ENCODE measurements at regions not wholly inside any gene's neighbourhood (a gene's known extent, or its start where the extent isn't known, plus 50 kb on each side); places are given as distances from the start of the nearest gene placed in this dataset.

DNA sequence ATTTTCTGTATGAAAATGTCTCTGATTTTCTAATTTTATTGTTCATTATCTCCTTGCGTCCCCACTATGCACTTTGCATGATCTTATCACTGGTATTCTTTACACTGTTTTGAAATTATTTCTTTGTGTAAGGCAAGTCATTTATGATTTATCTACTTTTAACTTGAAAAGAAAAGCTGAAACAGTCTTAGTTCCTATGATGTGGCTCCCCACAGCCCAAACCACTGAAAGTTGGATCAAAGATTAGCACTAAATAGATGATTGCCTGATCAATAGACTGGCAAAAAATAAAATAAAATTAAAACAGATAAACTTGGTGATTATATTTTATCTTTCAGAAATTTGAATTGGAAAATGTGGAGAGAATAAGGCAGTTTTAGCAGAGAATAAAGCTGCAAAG is 1101.9 kb downstream of the PCDH9 start:
- TF ChIP-seq, protein P1, sequence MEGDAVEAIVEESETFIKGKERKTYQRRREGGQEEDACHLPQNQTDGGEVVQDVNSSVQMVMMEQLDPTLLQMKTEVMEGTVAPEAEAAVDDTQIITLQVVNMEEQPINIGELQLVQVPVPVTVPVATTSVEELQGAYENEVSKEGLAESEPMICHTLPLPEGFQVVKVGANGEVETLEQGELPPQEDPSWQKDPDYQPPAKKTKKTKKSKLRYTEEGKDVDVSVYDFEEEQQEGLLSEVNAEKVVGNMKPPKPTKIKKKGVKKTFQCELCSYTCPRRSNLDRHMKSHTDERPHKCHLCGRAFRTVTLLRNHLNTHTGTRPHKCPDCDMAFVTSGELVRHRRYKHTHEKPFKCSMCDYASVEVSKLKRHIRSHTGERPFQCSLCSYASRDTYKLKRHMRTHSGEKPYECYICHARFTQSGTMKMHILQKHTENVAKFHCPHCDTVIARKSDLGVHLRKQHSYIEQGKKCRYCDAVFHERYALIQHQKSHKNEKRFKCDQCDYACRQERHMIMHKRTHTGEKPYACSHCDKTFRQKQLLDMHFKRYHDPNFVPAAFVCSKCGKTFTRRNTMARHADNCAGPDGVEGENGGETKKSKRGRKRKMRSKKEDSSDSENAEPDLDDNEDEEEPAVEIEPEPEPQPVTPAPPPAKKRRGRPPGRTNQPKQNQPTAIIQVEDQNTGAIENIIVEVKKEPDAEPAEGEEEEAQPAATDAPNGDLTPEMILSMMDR (IDR thresholded peaks at IDR 0.05), result no peak
- TF ChIP-seq POLR2A (IDR thresholded peaks at IDR 0.05), result no peak
- Histone ChIP-seq H3K4me3 (replicated peaks in 1 of 3) (no peak overlapping the region), H3K36me3 (no peaks in the 10 kb centered on the region), H3K27ac (no peak overlapping the region), H3K27me3 (no peaks in the 10 kb centered on the region), H3K4me1 (no peaks in the 10 kb centered on the region), H3K9me3 (no peaks in the 10 kb centered on the region)
- no peak for DNase-seq
- WGBS, 2 donors, result 89 to 92% methylated on average over 1 of the region's 1 CpG
- intact Hi-C loops (cut with DNase I), result no loop called here

DNA sequence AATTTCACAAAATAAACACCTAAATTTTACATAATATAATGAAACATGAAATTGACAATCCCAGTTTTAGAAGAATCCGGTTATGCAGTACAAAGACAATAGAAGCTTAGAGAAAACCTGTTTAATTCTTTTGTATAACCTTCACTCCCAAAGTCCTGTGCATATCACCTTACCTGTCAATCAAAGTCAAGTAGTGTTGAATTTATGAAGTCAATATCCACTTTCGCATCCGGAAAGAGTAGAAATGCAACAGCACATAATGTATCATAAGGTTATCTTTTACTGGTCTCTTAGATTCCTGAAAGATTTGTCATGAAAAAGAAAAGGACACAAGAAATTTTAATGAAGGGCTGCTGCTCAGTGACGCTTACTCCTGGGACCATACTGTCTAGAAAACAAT is 1112.6 kb downstream of the PCDH9 start:
- Histone ChIP-seq H3K27ac (no peak overlapping the region), H3K9me3 (no peaks in the 10 kb centered on the region), H3K4me3 (replicated peaks in 1 of 3) (no peak overlapping the region), H3K4me1 (no peaks in the 10 kb centered on the region), H3K27me3 (no peaks in the 10 kb centered on the region), H3K36me3 (no peaks in the 10 kb centered on the region)
- TF ChIP-seq, protein P1 (IDR thresholded peaks at IDR 0.05), result no peak
- no peak for TF ChIP-seq POLR2A (IDR thresholded peaks at IDR 0.05)
- intact Hi-C loops (cut with DNase I), result no loop called here
- 91 to 92% methylated on average over 4 of the region's 4 CpGs for WGBS, 2 donors
- DNase-seq, result no peak

DNA sequence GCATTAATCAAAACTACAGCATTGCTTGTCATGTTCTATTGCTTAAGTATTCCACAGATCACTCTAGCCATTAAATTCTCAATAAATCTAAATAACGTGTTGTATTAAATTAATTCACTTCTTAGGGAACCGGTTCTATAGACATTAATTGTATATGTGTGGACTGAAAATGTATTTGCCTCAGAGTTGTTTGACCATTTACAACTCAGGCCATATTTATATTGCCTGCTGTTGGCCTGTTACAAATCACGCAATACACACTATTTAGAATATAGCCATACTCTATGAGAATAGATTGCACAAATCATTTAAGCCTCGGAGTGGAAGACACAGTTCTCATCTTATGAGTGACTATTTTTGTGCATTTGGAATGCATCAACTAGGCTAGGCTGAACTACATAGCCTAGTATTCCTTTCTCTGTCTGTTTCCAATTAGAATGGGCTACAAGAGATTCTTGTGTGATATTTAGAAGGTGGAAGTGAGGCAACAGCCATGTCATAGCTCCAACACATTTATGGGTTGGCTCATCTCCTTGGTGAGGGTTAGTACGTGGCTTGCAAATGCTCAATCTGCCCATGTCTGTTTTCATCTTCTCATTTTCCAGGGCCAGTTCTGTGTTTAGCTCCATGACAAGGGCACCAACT is 1116.1 kb downstream of the PCDH9 start:
- no peak overlapping the region for H3K27ac ChIP-seq
- no peaks in the 10 kb centered on the region for H3K4me1 ChIP-seq
- 84 to 89% methylated on average over 5 of the region's 5 CpGs for WGBS, 2 donors

DNA sequence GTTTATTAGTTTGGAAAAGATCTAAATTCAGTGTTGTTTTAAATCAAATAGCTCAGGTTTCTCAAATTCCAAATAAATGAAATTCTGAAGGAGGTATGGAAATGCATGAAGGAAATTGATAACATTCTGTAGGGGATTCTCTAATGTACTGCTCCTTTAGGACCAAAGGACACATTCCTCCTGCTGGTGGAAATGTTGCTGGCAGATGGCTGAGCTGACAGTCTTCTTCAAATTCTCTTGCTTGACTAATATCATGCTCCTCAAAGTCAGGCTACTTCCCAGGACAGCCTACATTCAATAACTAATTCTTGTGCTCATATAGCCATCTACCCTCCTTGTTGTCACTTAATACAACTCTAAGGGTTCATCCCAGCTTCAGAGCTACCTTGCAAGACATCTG is 1118.5 kb downstream of the PCDH9 start:
- no peak for TF ChIP-seq POLR2A (IDR thresholded peaks at IDR 0.05)
- TF ChIP-seq, protein P1 (IDR thresholded peaks at IDR 0.05), result no peak
- H3K36me3 ChIP-seq, result no peaks in the 10 kb centered on the region
- no peak overlapping the region for H3K27ac ChIP-seq
- no peak overlapping the region for H3K4me3 ChIP-seq (replicated peaks in 1 of 3)
- H3K9me3 ChIP-seq, result no peaks in the 10 kb centered on the region
- H3K27me3 ChIP-seq, result no peaks in the 10 kb centered on the region
- intact Hi-C loops (cut with DNase I), result no loop called here
- no peaks in the 10 kb centered on the region for H3K4me1 ChIP-seq
- DNase-seq, result no peak

More for the DNA sequence above, 1116.1 kb downstream of the PCDH9 start:
- Histone ChIP-seq H3K27me3 (no peaks in the 10 kb centered on the region), H3K36me3 (no peaks in the 10 kb centered on the region), H3K9me3 (no peaks in the 10 kb centered on the region), H3K4me3 (replicated peaks in 1 of 3) (no peak overlapping the region)
- DNase-seq, result no peak
- no peak for TF ChIP-seq POLR2A (IDR thresholded peaks at IDR 0.05)
- TF ChIP-seq, protein P1 (IDR thresholded peaks at IDR 0.05), result no peak
- intact Hi-C loops (cut with DNase I), result no loop called here

DNA sequence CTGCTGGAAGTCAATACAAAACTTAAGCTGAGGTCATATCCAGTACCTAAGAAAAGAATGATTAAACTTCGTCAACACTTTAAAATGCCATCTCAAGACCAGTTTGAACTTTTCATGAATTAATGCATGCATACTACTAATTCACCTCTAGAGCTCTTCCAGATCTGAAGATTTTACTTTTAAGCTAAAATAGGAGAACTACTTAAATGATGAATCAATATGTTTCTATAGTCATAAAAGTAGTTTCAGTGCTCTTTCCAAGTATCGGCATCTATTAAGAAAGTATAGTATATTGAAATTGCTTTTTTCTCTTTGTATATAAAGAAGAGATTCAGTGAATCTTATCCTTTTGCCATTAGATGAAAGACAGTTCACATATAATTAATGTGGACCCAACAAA is 1123.9 kb downstream of the PCDH9 start:
- TF ChIP-seq, protein P1 (IDR thresholded peaks at IDR 0.05), result no peak
- no peak for TF ChIP-seq POLR2A (IDR thresholded peaks at IDR 0.05)
- H3K27ac ChIP-seq, result no peak overlapping the region
- no peaks in the 10 kb centered on the region for H3K27me3 ChIP-seq
- H3K4me1 ChIP-seq, result no peaks in the 10 kb centered on the region
- no peaks in the 10 kb centered on the region for H3K36me3 ChIP-seq
- WGBS, 2 donors, result 87 to 93% methylated on average over 2 of the region's 2 CpGs
- no peak for DNase-seq
- no peak overlapping the region for H3K4me3 ChIP-seq (replicated peaks in 1 of 3)
- intact Hi-C loops (cut with DNase I), result no loop called here
- H3K9me3 ChIP-seq, result no peaks in the 10 kb centered on the region
